Loucy (cell line): ENCODE measurements at regions not wholly inside any gene's neighbourhood (a gene's known extent, or its start where the extent isn't known, plus 50 kb on each side); places are given as distances from the start of the nearest gene placed in this dataset.

ENCODE experiments used
- H2AFZ ChIP-seq: fragments of 200-600 bp; sonication (generic); 2 replicates; pipeline ENCODE4 v1.6.0; 2016; ENCODE audit warnings: antibody characterized with exemption, mild to moderate bottlenecking, low read length, moderate library complexity
- H3F3A ChIP-seq: fragments of 200-600 bp; 2 replicates; pipeline ENCODE4 v1.6.0; 2016; ENCODE audit warnings: antibody characterized with exemption, low read depth, mild to moderate bottlenecking
- H3K27me3 ChIP-seq: fragments of 200-600 bp; sonication (generic); 2 replicates; pipeline ENCODE4 v1.6.1; 2014; ENCODE audit warnings: low read length, mild to moderate bottlenecking; ENCODE audit not compliant: insufficient read depth, poor library complexity, severe bottlenecking
- H3K36me3 ChIP-seq: fragments of 200-600 bp; sonication (generic); 2 replicates; pipeline ENCODE4 v1.6.1; 2016; ENCODE audit warnings: low read length; ENCODE audit not compliant: insufficient read depth
- H3K4me1 ChIP-seq: fragments of 200-600 bp; sonication (generic); 2 replicates; pipeline ENCODE4 v1.5.1; 2014; ENCODE audit warnings: low read length, mild to moderate bottlenecking; ENCODE audit not compliant: insufficient read depth, poor library complexity, severe bottlenecking
- H3K4me2 ChIP-seq: fragments of 200-600 bp; sonication (generic); 2 replicates; pipeline ENCODE4 v1.6.0; 2014; ENCODE audit warnings: antibody characterized with exemption, low read length, low read depth, mild to moderate bottlenecking; ENCODE audit not compliant: poor library complexity, severe bottlenecking
- H3K4me3 ChIP-seq: fragments of 200-600 bp; sonication (generic); 2 replicates; pipeline ENCODE4 v1.5.1; 2014; ENCODE audit warnings: low read length, mild to moderate bottlenecking, mixed read lengths; ENCODE audit not compliant: poor library complexity, severe bottlenecking
- H3K79me2 ChIP-seq: fragments of 200-600 bp; sonication (generic); 2 replicates; pipeline ENCODE4 v1.6.1; 2014; ENCODE audit warnings: low read length; ENCODE audit not compliant: insufficient read depth
- H3K9ac ChIP-seq: fragments of 200-600 bp; sonication (generic); 2 replicates; pipeline ENCODE4 v1.6.0; 2014; ENCODE audit warnings: mild to moderate bottlenecking, low read depth, low read length, moderate library complexity; ENCODE audit not compliant: poor library complexity, severe bottlenecking
- H3K9me2 ChIP-seq: fragments of 200-600 bp; sonication (generic); replicated peaks from 2 replicates; pipeline ENCODE4 v1.6.1; 2016; ENCODE audit warnings: low read depth, low read length, mixed read lengths
- H3K9me3 ChIP-seq: fragments of 200-600 bp; sonication (generic); 2 replicates; pipeline ENCODE4 v1.6.1; 2014; ENCODE audit warnings: mild to moderate bottlenecking, antibody characterized with exemption, low read length, low read depth; ENCODE audit not compliant: insufficient read depth
- H4K20me1 ChIP-seq: fragments of 200-600 bp; sonication (generic); 2 replicates; pipeline ENCODE4 v1.6.0; 2014; ENCODE audit warnings: antibody characterized with exemption, low read length, mild to moderate bottlenecking; ENCODE audit not compliant: insufficient read depth, poor library complexity, severe bottlenecking
- CTCF ChIP-seq: fragments of 200-600 bp; sonication (generic); conservative IDR thresholded peaks from 2 replicates; pipeline ENCODE4 v1.5.1; 2014; ENCODE audit warnings: mild to moderate bottlenecking, antibody characterized with exemption, low read length
- EZH2phosphoT487 ChIP-seq: fragments of 200-600 bp; IDR thresholded peaks from 2 replicates; pipeline ENCODE4 v1.6.1; 2018; ENCODE audit warnings: antibody characterized with exemption, mild to moderate bottlenecking, moderate library complexity, borderline replicate concordance

- Histone ChIP-seq H3K36me3 (no peaks in the 10 kb centered on the region), H3K4me2 (no peak overlapping the region), H3K4me3 (no peak overlapping the region), H4K20me1 (no peaks in the 10 kb centered on the region), H3K9me2 (no peaks in the 10 kb centered on the region), H2AFZ (no peak overlapping the region), H3K27me3 (no peaks in the 10 kb centered on the region), H3K4me1 (no peaks in the 10 kb centered on the region), H3K9ac (no peak overlapping the region), H3F3A (no peaks in the 10 kb centered on the region), H3K9me3 (peaks cover 5% of the 10 kb centered on the region), H3K79me2 (no peaks in the 10 kb centered on the region)
- TF ChIP-seq EZH2phosphoT487 (no peak), CTCF (no peak)
Observed at GRCh38 chr2:223251656-223252229, 199.8 kb downstream of the KCNE4 start.

- Histone ChIP-seq H3K4me3 (no peak overlapping the region), H3K9ac (no peak overlapping the region), H2AFZ (no peak overlapping the region), H3K4me2 (no peak overlapping the region), H3K36me3 (no peaks in the 10 kb centered on the region), H3K79me2 (no peaks in the 10 kb centered on the region), H3K9me2 (no peaks in the 10 kb centered on the region), H3K4me1 (no peaks in the 10 kb centered on the region), H4K20me1 (no peaks in the 10 kb centered on the region), H3K27me3 (no peaks in the 10 kb centered on the region), H3F3A (no peaks in the 10 kb centered on the region), H3K9me3 (peaks cover 3% of the 10 kb centered on the region)
- no peak for TF ChIP-seq CTCF
- no peak for TF ChIP-seq EZH2phosphoT487
Observed at GRCh38 chr2:223260681-223261080, 208.7 kb downstream of the KCNE4 start.

GRCh38 chr2:223262946-223263345 lies 211.0 kb downstream of the KCNE4 start:
- no peak overlapping the region for H3K9ac ChIP-seq
- H3K4me2 ChIP-seq = no peak overlapping the region
- H3K4me1 ChIP-seq = no peaks in the 10 kb centered on the region
- no peak overlapping the region for H3K4me3 ChIP-seq
- no peaks in the 10 kb centered on the region for H3K9me2 ChIP-seq
- H3K36me3 ChIP-seq = no peaks in the 10 kb centered on the region
- no peaks in the 10 kb centered on the region for H3K79me2 ChIP-seq
- H4K20me1 ChIP-seq = no peaks in the 10 kb centered on the region
- no peaks in the 10 kb centered on the region for H3F3A ChIP-seq
- no peaks in the 10 kb centered on the region for H3K9me3 ChIP-seq
- no peak for TF ChIP-seq EZH2phosphoT487
- TF ChIP-seq CTCF = no peak
- H2AFZ ChIP-seq = no peak overlapping the region
- H3K27me3 ChIP-seq = no peaks in the 10 kb centered on the region
